ENCODE measurements at regions not wholly inside any gene's neighbourhood (a gene's known extent, or its start where the extent isn't known, plus 50 kb on each side); places are given as distances from the start of the nearest gene placed in this dataset.

DNA sequence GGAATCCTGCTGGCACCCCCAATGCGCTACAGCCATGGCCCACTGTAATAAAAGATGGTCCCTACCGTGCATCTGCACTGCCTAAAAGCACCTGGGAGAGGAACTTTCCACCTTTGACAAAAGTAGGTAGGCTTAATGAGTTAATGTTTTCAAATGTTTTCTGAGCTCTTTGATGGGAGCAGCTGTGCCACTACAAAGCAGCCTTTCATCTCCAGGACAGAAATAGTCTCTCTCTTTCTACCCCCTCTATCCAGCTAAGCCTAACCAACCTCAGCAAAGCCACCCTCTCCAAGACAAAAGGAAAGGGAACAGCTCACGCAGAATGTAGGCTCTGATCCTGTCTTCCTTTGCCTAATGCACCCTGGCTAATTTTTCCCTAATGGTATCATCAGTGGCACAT lies 560.2 kb downstream of the UQCRFS1 start:
- no peaks in the 10 kb centered on the region for H3K36me3 ChIP-seq
- WGBS, 4 donors = 72 to 84% (median 81%) methylated on average over 3 of the region's 3 CpGs
- no peaks in the 10 kb centered on the region for H3K4me1 ChIP-seq
- DNase-seq (no peak), ATAC-seq (no peak)
- intact Hi-C loops (cut with DNase I) = no loop called here
- H3K27me3 ChIP-seq = no peaks in the 10 kb centered on the region
- TF ChIP-seq POLR2A (IDR thresholded peaks at IDR 0.05) = no peak
- TF ChIP-seq, protein P1, sequence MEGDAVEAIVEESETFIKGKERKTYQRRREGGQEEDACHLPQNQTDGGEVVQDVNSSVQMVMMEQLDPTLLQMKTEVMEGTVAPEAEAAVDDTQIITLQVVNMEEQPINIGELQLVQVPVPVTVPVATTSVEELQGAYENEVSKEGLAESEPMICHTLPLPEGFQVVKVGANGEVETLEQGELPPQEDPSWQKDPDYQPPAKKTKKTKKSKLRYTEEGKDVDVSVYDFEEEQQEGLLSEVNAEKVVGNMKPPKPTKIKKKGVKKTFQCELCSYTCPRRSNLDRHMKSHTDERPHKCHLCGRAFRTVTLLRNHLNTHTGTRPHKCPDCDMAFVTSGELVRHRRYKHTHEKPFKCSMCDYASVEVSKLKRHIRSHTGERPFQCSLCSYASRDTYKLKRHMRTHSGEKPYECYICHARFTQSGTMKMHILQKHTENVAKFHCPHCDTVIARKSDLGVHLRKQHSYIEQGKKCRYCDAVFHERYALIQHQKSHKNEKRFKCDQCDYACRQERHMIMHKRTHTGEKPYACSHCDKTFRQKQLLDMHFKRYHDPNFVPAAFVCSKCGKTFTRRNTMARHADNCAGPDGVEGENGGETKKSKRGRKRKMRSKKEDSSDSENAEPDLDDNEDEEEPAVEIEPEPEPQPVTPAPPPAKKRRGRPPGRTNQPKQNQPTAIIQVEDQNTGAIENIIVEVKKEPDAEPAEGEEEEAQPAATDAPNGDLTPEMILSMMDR (IDR thresholded peaks at IDR 0.05) = no peak
- H3K4me3 ChIP-seq = no peak overlapping the region
- H3K27ac ChIP-seq = no peak overlapping the region
- peaks cover 0 to 17% (median 0%) of the 10 kb centered on the region in 12 donors for H3K9me3 ChIP-seq

GRCh38 chr19:28646629-28647028 lies 566.3 kb downstream of the UQCRFS1 start:
- Histone ChIP-seq H3K9me3 (no peaks in the 10 kb centered on the region), H3K4me1 (no peaks in the 10 kb centered on the region), H3K27me3 (no peaks in the 10 kb centered on the region), H3K27ac (no peak overlapping the region), H3K4me3 (no peak overlapping the region), H3K36me3 (no peaks in the 10 kb centered on the region)
- DNase-seq = no peak
- ATAC-seq = no peak
- WGBS, 4 donors = 53 to 60% (median 57%) methylated on average over 6 of the region's 6 CpGs
- no peak for TF ChIP-seq POLR2A (IDR thresholded peaks at IDR 0.05)
- TF ChIP-seq, protein P1 (IDR thresholded peaks at IDR 0.05) = no peak
- intact Hi-C loops (cut with DNase I) = no loop called here

GRCh38 chr19:28644169-28644775 lies 568.7 kb downstream of the UQCRFS1 start:
- ATAC-seq = no peak
- intact Hi-C loops (cut with DNase I) = no loop called here
- H3K27ac ChIP-seq = no peak overlapping the region
- H3K4me1 ChIP-seq = no peaks in the 10 kb centered on the region
- no peaks in the 10 kb centered on the region for H3K27me3 ChIP-seq
- TF ChIP-seq, protein P1 (IDR thresholded peaks at IDR 0.05) = no peak
- no peak for TF ChIP-seq POLR2A (IDR thresholded peaks at IDR 0.05)
- no peak for DNase-seq
- H3K36me3 ChIP-seq = no peaks in the 10 kb centered on the region
- 58 to 69% (median 61%) methylated on average over 4 of the region's 4 CpGs for WGBS, 4 donors
- no peak overlapping the region for H3K4me3 ChIP-seq
- no peaks in the 10 kb centered on the region for H3K9me3 ChIP-seq

DNA sequence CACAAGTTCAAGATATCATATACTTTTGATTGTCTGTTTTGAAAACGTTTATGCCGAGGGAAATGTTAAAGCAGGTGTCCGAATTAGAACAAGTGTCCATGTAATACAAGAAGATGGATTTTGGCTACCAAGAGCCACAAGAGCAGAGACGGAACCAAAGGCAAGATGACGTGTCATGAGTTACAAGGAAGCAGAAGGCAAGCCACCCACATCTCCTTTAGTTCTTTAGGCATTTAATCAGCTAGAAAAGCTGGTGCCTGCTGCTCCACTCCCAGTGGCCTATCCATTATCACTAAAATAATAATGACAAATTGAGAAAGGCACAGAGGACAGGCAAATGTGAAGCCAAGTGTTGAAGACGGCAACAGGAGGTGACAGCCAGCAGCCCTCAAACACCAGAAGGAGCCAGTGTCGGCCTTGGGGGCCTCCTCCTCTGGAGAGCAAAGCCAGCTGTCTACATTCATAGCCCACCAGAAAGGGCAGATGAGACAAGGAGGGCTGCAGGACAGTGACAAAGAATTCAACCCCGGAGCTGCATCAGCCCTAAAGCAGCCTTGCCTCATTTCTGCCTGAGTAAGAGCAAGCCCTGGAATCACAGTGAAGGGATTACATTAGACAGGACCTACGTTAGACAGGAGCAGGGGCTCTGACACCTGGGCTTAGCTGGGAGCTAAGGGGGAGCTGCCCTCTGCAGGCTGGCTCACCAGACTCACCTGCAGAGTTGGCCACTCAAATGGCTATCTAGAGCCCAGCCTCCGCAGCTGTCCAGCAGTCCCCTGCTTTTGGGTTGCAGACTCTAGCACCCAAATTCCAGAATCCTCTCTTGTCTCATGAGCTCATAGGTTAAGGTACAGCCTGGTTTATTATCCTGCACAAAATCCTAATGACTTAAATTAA lies 569.9 kb downstream of the UQCRFS1 start:
- Histone ChIP-seq H3K9me3 (no peaks in the 10 kb centered on the region), H3K27me3 (no peaks in the 10 kb centered on the region), H3K36me3 (no peaks in the 10 kb centered on the region), H3K4me3 (no peak overlapping the region), H3K27ac (no peak overlapping the region), H3K4me1 (no peaks in the 10 kb centered on the region)
- TF ChIP-seq POLR2A (IDR thresholded peaks at IDR 0.05) = no peak
- DNase-seq (no peak), ATAC-seq (no peak)
- 56 to 67% (median 58%) methylated on average over 10 of the region's 10 CpGs for WGBS, 4 donors
- intact Hi-C loops (cut with DNase I) = no loop called here

Measured in heart left ventricle (tissue), 16 donors.